ENCODE measurements at regions not wholly inside any gene's neighbourhood (a gene's known extent, or its start where the extent isn't known, plus 50 kb on each side); places are given as distances from the start of the nearest gene placed in this dataset.

DNA sequence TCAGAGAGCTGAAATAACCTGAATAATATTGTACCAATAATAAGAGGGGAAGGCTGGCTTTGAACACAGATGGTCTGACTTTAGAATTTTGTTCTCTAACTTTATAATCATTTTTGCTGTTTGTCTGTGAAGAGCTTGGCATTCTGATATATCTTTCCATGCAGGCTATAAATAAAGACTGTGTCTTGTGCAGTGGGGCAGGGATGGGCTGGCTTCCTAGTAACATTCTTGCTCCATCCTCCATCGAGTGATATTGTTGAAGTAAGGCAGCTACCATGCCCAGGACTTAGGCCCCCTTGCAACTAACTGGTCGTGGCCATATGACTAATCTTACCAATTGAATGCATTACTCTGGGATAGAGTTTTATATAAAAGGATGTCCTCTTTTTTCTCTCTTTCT, 234.7 kb upstream of the IRX3 start:
- Histone ChIP-seq H3K4me1 (ENCODE audit: control insufficient read depth, insufficient read depth, low read length) (no peaks in the 10 kb centered on the region), H3K36me3 (ENCODE audit: control insufficient read depth, insufficient read depth, low read length) (no peaks in the 10 kb centered on the region), H3K4me3 (ENCODE audit: low read depth, low read length) (no peak overlapping the region), H3K9ac (ENCODE audit: low read length) (no peak overlapping the region), H3K27me3 (ENCODE audit: control insufficient read depth, insufficient read depth, low read length) (no peaks in the 10 kb centered on the region), H3K9me3 (ENCODE audit: control insufficient read depth, insufficient read depth, low read depth, low read length) (peaks cover 14% of the 10 kb centered on the region), H3K27ac (ENCODE audit: low read depth, low read length) (no peak overlapping the region)

DNA sequence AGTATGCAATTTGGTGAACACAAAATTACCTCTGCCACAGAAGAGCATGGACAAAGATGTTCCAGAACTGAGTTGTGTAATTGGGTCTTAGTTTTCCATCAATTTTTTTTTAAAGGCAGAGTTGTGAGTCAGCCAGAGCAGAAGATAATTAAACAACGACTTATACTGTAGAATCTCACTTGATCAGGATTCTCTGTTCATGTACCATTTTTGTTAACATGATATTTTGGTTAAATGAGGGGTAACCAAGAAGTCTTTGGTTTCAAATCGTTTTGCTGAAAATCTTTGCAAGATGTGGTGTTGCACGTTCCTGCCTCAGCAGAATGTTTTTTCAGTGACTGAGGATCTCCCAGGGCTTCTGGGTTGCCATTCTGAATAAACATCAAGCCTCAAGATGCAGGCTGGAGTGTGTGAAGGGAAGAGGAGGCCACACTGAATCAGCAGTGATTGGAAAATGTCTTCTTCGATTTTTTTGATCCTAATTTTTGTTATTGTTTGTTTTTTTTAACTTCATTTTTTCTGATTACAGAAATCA, 232.6 kb upstream of the IRX3 start:
- H3K4me1 ChIP-seq (ENCODE audit: control insufficient read depth, insufficient read depth, low read length): no peaks in the 10 kb centered on the region
- H3K27ac ChIP-seq (ENCODE audit: low read depth, low read length): no peak overlapping the region
- no peaks in the 10 kb centered on the region for H3K36me3 ChIP-seq (ENCODE audit: control insufficient read depth, insufficient read depth, low read length)
- H3K27me3 ChIP-seq (ENCODE audit: control insufficient read depth, insufficient read depth, low read length): no peaks in the 10 kb centered on the region
- no peak overlapping the region for H3K4me3 ChIP-seq (ENCODE audit: low read depth, low read length)
- no peaks in the 10 kb centered on the region for H3K9me3 ChIP-seq (ENCODE audit: control insufficient read depth, insufficient read depth, low read depth, low read length)
- H3K9ac ChIP-seq (ENCODE audit: low read length): no peak overlapping the region

DNA sequence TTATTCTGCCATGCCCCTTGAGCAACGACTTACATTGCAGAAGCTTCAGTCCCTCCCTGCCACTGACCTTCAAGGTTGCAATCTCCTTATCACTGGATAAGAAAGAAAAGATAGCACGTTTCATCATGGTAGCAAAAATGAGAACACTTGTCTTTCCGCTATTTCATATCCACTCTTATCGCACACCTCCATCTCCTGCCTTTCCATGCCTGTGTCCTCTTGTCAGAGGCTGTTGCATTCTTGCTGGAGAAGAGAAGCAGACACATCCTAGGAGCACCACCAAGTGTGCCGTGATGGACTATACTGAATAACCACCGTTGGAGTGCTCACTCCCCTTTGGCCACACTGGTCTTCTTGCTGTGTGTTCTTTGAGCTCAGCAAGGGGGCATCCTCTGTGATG, 230.6 kb upstream of the IRX3 start:
- no peak overlapping the region for H3K27ac ChIP-seq (ENCODE audit: low read depth, low read length)
- no peak overlapping the region for H3K9ac ChIP-seq (ENCODE audit: low read length)
- H3K9me3 ChIP-seq (ENCODE audit: control insufficient read depth, insufficient read depth, low read depth, low read length): no peaks in the 10 kb centered on the region
- no peaks in the 10 kb centered on the region for H3K27me3 ChIP-seq (ENCODE audit: control insufficient read depth, insufficient read depth, low read length)
- H3K4me1 ChIP-seq (ENCODE audit: control insufficient read depth, insufficient read depth, low read length): peaks cover 2% of the 10 kb centered on the region; the same call in 1 of the 2 replicates
- H3K4me3 ChIP-seq (ENCODE audit: low read depth, low read length): no peak overlapping the region
- no peaks in the 10 kb centered on the region for H3K36me3 ChIP-seq (ENCODE audit: control insufficient read depth, insufficient read depth, low read length)

DNA sequence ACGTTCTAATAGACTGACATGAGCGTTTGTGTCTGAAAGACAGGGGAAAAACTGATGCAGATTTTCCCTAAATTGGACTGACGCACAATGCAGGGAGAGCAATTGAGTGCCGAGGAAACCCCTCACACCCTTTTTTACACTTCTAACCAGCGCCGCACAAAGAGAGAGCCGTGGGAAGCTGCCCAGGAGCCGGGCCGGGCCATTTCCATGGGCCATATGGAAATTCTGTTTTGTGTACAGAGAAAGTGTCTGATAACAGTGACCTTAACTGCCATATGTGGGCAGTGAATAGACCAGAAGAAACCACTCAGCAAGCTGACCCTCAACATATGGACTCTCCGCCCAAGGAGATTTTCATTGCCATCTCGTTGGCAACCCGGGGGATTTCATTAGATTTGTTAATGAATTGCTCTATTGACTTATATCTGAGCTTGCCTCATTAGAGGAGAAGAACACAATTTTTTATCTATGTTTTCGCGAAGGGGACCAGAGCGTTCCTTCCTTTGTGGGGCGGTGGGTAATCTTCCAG, 225.9 kb upstream of the IRX3 start:
- H3K36me3 ChIP-seq (ENCODE audit: control insufficient read depth, insufficient read depth, low read length): no peaks in the 10 kb centered on the region
- no peaks in the 10 kb centered on the region for H3K27me3 ChIP-seq (ENCODE audit: control insufficient read depth, insufficient read depth, low read length)
- H3K4me1 ChIP-seq (ENCODE audit: control insufficient read depth, insufficient read depth, low read length): peaks cover 16% of the 10 kb centered on the region
- H3K4me3 ChIP-seq (ENCODE audit: low read depth, low read length): no peak overlapping the region
- H3K9me3 ChIP-seq (ENCODE audit: control insufficient read depth, insufficient read depth, low read depth, low read length): no peaks in the 10 kb centered on the region
- no peak overlapping the region for H3K9ac ChIP-seq (ENCODE audit: low read length)
- H3K27ac ChIP-seq (ENCODE audit: low read depth, low read length): no peak overlapping the region

DNA sequence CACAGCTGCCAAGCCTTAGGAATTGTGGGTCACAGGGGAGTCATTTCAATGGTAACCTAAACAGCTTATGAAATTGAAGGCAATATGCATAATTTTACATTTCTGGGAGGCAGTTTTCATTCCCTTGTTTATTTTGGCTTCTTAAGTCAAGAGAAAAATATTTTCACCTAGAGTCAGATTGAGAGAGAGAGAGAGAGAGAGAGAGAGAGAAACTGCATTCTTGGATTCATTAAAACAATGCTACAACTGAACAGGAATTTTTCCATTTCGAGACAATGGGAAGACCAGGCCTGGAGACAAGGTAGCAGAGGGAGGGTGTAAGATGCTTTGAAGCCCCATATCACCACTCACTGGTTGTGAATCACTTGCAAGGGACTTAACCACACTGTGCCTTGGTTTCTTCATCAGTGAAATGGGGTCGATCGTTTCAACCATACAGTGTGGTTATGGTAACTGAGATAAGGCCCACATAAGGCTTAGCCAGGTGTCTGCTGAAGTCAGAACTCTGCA, 224.7 kb upstream of the IRX3 start:
- no peak overlapping the region for H3K27ac ChIP-seq (ENCODE audit: low read depth, low read length)
- no peaks in the 10 kb centered on the region for H3K27me3 ChIP-seq (ENCODE audit: control insufficient read depth, insufficient read depth, low read length)
- no peak overlapping the region for H3K4me3 ChIP-seq (ENCODE audit: low read depth, low read length)
- H3K4me1 ChIP-seq (ENCODE audit: control insufficient read depth, insufficient read depth, low read length): peaks cover 28% of the 10 kb centered on the region
- no peaks in the 10 kb centered on the region for H3K9me3 ChIP-seq (ENCODE audit: control insufficient read depth, insufficient read depth, low read depth, low read length)
- H3K9ac ChIP-seq (ENCODE audit: low read length): no peak overlapping the region
- no peaks in the 10 kb centered on the region for H3K36me3 ChIP-seq (ENCODE audit: control insufficient read depth, insufficient read depth, low read length)

DNA sequence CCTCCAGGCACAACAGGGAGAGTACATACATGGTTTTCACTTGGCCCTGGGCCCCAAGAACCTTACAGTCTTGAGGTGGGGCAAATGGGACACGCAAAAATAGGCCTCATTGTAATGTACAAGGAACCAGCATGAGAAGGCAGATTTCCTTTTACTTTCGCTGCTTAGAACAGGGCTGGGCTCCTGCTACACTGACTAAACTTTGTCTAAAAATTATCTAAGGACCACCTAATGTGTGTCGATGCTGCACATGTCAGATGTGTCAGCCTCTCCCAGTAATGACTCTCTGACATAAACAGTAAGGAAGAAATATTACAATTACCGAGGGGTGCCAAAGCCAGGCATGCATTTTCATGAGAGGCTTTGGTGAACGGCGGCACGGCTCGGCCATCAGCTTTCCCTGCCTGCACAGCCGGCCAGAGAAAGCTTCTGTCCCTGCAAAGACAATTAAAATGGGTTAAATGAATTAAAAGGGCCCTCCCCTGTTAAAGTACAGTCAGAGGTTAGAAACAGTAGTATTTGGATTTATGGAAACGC, 224.2 kb upstream of the IRX3 start:
- Histone ChIP-seq H3K9me3 (ENCODE audit: control insufficient read depth, insufficient read depth, low read depth, low read length) (no peaks in the 10 kb centered on the region), H3K9ac (ENCODE audit: low read length) (no peak overlapping the region), H3K36me3 (ENCODE audit: control insufficient read depth, insufficient read depth, low read length) (no peaks in the 10 kb centered on the region), H3K27ac (ENCODE audit: low read depth, low read length) (no peak overlapping the region), H3K4me3 (ENCODE audit: low read depth, low read length) (no peak overlapping the region), H3K27me3 (ENCODE audit: control insufficient read depth, insufficient read depth, low read length) (no peaks in the 10 kb centered on the region), H3K4me1 (ENCODE audit: control insufficient read depth, insufficient read depth, low read length) (peaks cover 29% of the 10 kb centered on the region)

DNA sequence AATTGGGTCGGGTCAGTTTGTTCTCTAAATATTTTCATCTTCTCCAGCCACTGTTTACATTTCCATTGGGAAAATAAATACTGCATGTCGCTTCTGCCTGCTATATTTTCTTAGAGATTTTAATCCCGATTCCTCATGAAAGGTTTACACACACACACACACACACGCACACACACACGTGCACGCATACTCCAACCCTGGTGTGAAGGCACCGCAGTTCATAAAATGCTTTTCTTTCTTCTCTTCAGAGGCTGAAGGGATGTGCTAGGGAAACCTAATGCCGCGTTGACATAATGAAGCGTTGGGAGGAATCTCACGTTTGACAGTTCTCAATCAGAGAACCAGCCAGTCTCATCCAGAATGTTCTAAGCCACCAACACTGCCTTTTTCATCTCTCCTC, 222.9 kb upstream of the IRX3 start:
- peaks cover 34% of the 10 kb centered on the region for H3K4me1 ChIP-seq (ENCODE audit: control insufficient read depth, insufficient read depth, low read length)
- H3K9me3 ChIP-seq (ENCODE audit: control insufficient read depth, insufficient read depth, low read depth, low read length): no peaks in the 10 kb centered on the region
- no peaks in the 10 kb centered on the region for H3K27me3 ChIP-seq (ENCODE audit: control insufficient read depth, insufficient read depth, low read length)
- H3K9ac ChIP-seq (ENCODE audit: low read length): no peak overlapping the region
- H3K27ac ChIP-seq (ENCODE audit: low read depth, low read length): no peak overlapping the region
- no peaks in the 10 kb centered on the region for H3K36me3 ChIP-seq (ENCODE audit: control insufficient read depth, insufficient read depth, low read length)
- H3K4me3 ChIP-seq (ENCODE audit: low read depth, low read length): no peak overlapping the region

DNA sequence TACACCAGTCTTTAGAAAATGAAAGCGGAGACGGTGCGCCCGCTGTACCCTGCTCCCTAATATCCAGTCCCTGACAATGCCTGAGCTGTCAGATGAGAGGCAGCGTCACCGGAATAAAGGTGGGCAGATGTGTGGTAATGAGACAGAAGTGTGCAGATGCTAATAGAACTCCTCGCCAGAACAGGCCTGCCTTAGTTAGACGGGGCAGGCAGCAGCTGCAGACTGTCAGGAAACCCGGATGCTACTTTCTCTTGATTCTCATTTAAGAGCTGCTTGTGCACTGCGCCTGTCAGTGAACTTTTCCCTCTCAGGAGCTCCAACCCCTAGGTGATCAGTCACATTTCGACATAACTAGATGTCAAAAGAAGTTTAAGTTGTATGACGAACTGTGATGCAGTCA, 221.8 kb upstream of the IRX3 start:
- Histone ChIP-seq H3K4me3 (ENCODE audit: low read depth, low read length) (no peak overlapping the region), H3K9me3 (ENCODE audit: control insufficient read depth, insufficient read depth, low read depth, low read length) (no peaks in the 10 kb centered on the region), H3K9ac (ENCODE audit: low read length) (no peak overlapping the region), H3K4me1 (ENCODE audit: control insufficient read depth, insufficient read depth, low read length) (peaks cover 41% of the 10 kb centered on the region), H3K27ac (ENCODE audit: low read depth, low read length) (no peak overlapping the region), H3K27me3 (ENCODE audit: control insufficient read depth, insufficient read depth, low read length) (no peaks in the 10 kb centered on the region), H3K36me3 (ENCODE audit: control insufficient read depth, insufficient read depth, low read length) (no peaks in the 10 kb centered on the region)

DNA sequence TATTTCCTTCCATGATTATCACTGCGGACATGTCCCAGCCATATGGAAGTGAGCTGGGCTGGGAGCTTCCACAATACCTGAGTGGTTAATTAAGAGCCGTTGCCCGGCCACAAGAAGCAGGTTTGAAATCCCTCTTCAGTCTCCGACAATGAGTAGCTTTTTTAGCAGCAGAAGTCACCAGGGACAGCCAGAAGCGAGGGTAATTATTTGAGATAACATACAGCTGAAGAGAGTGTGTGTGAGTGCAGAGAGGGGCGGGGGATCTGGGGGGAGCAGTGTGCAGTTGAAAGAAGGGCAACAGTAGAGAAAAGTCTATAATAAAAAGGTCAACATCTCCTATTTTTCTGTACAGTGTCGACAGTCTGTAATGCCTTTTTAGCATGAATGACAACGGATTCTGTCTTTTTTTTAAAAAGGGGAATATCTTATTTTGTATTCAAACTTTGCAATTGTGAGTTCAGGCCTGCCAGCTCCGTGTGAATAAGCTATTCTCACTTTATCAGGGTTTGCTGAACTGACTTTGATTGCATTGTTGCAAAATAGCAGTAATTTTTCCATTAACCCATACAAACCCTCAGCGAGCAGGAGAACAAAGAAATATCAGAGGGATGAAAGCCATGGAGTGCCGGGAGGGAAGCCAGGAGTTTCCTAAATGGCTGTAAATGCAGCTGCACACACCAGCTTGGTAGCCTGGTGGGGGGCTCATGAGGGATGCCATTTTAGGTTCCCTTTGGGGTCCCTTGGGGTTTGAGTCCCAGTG, 220.3 kb upstream of the IRX3 start:
- H3K27ac ChIP-seq (ENCODE audit: low read depth, low read length): no peak overlapping the region
- H3K4me1 ChIP-seq (ENCODE audit: control insufficient read depth, insufficient read depth, low read length): peaks cover 37% of the 10 kb centered on the region
- H3K9me3 ChIP-seq (ENCODE audit: control insufficient read depth, insufficient read depth, low read depth, low read length): no peaks in the 10 kb centered on the region
- no peak overlapping the region for H3K9ac ChIP-seq (ENCODE audit: low read length)
- no peaks in the 10 kb centered on the region for H3K36me3 ChIP-seq (ENCODE audit: control insufficient read depth, insufficient read depth, low read length)
- no peaks in the 10 kb centered on the region for H3K27me3 ChIP-seq (ENCODE audit: control insufficient read depth, insufficient read depth, low read length)
- no peak overlapping the region for H3K4me3 ChIP-seq (ENCODE audit: low read depth, low read length)

DNA sequence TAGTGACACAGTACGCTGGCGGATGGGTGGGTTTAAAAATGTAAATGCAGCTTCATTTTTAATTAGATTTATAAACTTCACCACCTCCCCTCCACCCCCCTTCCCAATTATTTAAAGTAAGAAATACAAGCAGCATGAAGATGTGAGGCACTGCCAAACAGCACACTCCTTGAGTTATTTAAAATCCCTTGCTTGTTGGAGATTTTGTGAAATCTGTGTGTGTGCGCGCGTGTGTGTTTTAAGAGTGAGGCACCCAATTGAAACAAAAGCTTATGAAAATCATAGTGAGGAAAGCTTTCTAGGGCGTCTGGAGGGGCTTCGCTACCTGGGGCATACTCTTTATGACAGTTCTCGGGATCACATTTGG, 219.6 kb upstream of the IRX3 start:
- H3K4me1 ChIP-seq (ENCODE audit: control insufficient read depth, insufficient read depth, low read length): peaks cover 33% of the 10 kb centered on the region

DNA sequence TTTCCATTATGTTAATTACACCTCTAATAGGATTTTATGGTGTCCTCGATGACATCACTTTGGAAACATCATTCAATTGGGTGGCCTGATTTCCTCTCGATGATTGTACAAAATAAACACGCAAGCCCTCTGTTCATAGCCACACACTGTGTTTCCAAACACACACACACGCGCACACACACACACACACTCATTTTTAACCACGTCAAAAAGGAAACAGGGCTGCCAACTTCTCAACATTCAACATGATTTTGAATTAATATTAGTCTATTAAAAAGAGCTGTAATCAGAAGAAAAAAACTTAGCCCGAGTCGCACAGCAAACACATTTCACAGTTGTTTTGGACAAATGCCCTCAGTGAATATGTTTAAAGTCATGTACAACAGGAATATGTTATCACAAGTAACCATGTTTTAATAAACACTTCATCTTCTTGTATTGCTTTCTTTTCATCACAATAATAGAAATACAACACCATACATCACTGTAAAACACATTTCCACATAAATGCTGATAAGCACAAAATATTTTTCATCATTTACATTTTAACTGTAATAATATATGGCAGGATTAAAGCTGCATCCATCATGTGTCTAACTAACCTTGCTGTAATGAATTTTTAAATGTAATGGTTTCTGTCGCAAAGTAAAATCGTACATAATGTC, 219.1 kb upstream of the IRX3 start:
- no peak overlapping the region for H3K4me3 ChIP-seq (ENCODE audit: low read depth, low read length)
- H3K9ac ChIP-seq (ENCODE audit: low read length): no peak overlapping the region
- H3K27ac ChIP-seq (ENCODE audit: low read depth, low read length): no peak overlapping the region
- no peaks in the 10 kb centered on the region for H3K27me3 ChIP-seq (ENCODE audit: control insufficient read depth, insufficient read depth, low read length)
- no peaks in the 10 kb centered on the region for H3K36me3 ChIP-seq (ENCODE audit: control insufficient read depth, insufficient read depth, low read length)
- no peaks in the 10 kb centered on the region for H3K9me3 ChIP-seq (ENCODE audit: control insufficient read depth, insufficient read depth, low read depth, low read length)
- H3K4me1 ChIP-seq (ENCODE audit: control insufficient read depth, insufficient read depth, low read length): peaks cover 33% of the 10 kb centered on the region

More for the DNA sequence above, 219.6 kb upstream of the IRX3 start:
- Histone ChIP-seq H3K27ac (ENCODE audit: low read depth, low read length) (no peak overlapping the region), H3K36me3 (ENCODE audit: control insufficient read depth, insufficient read depth, low read length) (no peaks in the 10 kb centered on the region), H3K27me3 (ENCODE audit: control insufficient read depth, insufficient read depth, low read length) (no peaks in the 10 kb centered on the region), H3K4me3 (ENCODE audit: low read depth, low read length) (no peak overlapping the region), H3K9me3 (ENCODE audit: control insufficient read depth, insufficient read depth, low read depth, low read length) (no peaks in the 10 kb centered on the region), H3K9ac (ENCODE audit: low read length) (no peak overlapping the region)

Measured in HUES6 (cell line).